NCI-H510A treated with DMSO at 0.1 percent for 48 hours (cell line): ENCODE measurements at regions not wholly inside any gene's neighbourhood (a gene's known extent, or its start where the extent isn't known, plus 50 kb on each side); places are given as distances from the start of the nearest gene placed in this dataset.

Source experiments
- DNase-seq: peaks from one replicate; lab custom pipeline; 2025; lab: John Stamatoyannopoulos, UW

GRCh38 chr7:33661430-33662160 is 243.7 kb upstream of the BMPER start:
- no peak for DNase-seq

DNA sequence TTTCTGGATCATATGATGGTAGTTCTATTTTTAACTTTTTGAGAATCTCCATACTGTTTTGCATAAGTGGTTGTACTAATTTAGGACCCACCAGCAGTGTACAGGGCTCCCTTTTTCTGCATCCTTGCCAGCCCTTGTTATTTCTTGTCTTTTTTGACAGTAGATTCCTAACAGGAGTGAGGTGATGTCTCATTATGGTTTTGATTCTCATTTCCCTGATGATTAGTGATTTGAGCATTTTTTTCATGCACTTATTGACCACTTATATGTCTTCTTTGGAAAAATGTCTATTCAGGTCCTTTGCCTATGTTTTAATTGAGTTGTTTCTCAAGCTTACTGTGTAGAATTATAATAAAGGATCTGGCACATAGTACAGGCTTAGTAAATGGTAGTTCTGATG is 238.8 kb upstream of the BMPER start:
- DNase-seq: no peak

DNA sequence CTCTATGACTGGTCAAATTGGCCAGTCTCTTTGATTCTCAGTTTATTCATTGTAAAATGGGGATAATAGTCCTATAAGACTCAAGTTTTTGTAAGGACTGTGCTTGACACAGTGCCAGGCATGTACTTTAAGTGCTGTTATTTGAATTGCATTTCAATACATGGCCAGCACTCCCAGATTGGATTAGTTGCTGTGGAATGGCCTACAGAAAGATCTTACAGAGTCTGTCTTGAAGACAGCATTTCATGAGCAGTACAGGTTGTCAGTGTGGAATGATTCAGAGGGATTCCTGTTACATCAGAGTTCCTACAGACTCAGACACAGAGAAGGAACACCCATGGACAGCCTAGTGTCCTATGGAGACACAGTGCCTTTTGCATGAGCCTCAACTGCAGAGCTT is 238.1 kb upstream of the BMPER start:
- no peak for DNase-seq

DNA sequence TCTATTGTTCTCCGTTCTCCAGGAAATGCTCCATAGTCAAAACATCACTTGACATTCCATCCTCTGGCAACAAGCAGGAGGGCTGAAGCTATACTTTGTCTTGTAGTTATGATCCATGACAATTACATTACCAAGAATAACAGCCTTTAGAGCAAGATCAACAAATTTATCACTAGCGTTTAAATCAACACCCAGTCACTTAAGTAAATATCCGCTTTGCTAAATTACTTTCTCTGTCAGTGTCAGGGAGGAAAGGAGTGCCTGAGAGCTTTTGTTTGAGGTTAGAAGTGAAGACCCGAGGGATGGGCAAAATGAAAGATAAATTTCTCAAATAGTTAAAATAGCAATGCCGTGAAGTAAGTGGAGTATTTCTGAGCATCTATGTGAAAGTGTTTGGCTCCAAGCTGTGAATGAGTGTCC is 236.1 kb upstream of the BMPER start:
- peak; percentile 75 for DNase-seq

DNA sequence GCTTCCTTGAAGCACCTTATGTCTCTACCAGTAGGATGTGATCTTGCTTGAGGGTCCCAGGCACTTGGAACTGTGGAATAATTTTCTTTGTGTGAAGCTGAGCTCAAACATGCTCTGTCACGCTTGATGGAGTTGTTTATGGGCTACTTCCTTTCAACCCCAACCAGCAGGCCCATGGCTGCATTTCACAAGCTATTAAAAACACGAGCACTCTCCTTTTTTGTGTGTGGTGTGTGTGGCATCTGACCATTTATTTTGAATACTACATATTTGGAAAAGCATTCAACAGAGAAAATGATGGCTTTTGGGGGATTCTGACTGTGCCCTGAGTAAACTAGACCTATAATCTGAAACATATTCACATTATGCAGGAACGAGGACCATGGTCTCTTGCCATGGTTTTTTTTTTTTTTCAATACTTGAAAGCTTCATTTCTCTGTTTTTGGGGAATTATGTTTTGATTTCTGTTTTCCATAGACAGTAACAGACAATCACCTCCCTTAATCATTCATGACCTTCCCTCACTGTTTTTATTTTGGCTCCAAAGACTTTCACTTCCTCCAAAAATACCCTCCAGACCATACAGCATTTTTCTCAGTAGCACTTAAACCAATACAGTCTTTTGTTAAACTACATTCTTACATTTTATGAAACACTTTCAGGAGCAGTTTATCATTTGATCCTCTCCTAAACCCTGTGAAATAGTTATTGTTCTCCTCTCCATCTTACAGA is 233.6 kb upstream of the BMPER start:
- peak; percentile 67 for DNase-seq

DNA sequence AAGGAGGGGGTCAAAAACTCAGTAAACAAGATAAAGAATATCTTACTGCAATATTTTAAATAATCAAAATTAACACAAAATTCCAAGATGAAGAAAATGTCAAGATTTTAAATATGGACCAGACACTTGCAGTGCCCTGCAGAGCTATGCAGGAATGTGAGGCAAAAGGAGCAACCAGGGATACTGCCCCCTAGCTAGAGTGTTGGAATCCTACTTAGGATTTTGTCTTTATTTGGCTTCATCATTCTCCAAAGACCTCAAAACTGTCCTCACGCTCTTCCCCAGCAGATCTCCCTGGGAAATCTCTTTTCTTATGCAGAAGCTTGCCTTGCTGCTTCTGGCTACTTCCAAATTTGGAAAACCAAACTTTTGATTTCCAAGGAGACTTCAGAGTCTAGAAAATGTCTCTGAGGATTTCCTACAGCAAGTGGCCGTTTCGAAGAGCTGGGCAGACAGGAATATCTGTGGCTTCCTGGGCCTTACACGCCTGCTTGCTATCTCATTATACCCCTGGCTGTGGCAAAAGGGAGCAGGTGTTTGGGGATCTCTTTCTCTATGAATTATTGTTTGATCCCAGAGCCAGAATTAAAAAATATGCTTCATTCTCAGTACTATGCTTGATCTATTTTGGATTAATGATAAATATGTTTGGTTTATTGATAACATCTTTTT is 232.2 kb upstream of the BMPER start:
- no peak for DNase-seq

DNA sequence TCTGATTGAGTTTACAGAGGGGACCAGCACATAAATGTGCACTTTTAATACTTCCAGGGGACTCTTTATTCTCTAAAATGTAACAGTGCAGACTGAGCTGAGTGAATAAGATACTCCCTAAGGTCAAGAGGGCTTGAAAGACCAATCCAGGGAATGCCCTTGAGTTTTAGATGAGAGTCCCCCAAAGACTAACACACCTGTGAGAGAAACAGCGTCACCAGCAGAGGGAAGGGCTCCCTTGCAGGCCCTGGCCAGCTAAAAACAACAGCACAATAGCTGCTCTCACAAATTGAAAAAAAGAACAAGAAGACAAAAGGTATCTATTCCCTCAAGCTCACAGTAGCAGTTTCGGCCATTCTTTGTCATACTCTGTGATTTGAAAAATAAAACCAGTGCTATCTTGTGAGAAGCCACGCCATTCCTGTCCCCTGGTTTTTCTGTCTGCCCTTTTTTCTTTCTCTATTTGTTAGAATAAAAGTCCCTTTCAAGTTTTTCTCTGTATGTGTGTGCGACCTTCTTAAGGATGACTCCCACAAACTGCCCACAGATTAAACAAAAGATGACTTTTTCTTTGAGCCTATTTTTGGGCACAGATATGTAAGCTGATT is 230.4 kb upstream of the BMPER start:
- DNase-seq: no peak

- DNase-seq: no peak
These were observed 227.8 kb upstream of the BMPER start for GRCh38 chr7:33677556-33677955.

DNA sequence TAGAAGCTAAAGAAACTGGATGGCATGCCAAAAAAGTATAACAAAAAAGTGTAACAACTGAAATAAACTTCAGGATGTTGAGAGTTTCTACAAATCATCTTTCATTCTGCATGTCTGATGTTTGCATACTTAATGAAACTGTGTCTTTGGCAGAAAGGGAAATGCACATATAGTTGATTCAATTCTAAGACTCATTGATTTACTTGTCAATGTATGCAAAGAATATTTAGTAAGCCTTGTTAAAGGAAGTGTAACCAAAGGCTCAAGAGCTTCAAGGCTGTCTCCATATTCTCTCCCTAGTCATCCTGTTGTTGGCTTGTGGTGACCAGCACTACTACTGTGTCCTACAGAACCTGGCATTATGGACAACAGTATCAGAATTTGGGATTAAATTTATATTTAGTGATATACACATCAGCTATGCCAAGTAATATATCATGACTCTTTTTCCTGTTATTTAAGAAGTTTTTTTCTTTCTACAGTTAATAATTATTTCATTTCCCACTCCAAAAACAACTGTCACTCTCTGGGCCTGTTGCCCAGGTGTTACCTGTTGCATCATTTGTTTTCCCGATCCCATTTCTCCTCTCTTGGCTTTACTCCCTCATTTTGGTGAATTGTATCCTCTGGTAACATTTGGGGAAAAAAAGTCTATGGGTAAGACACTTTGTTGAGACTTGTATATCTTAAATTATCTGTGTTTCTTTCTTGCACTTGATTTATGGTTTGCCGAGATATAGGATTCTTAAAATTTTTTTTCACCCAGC is 226.6 kb upstream of the BMPER start:
- no peak for DNase-seq

GRCh38 chr7:33680682-33681081 is 224.7 kb upstream of the BMPER start:
- no peak for DNase-seq

- peak; percentile 56 for DNase-seq
These were observed 219.8 kb upstream of the BMPER start for GRCh38 chr7:33685503-33685902.

DNA sequence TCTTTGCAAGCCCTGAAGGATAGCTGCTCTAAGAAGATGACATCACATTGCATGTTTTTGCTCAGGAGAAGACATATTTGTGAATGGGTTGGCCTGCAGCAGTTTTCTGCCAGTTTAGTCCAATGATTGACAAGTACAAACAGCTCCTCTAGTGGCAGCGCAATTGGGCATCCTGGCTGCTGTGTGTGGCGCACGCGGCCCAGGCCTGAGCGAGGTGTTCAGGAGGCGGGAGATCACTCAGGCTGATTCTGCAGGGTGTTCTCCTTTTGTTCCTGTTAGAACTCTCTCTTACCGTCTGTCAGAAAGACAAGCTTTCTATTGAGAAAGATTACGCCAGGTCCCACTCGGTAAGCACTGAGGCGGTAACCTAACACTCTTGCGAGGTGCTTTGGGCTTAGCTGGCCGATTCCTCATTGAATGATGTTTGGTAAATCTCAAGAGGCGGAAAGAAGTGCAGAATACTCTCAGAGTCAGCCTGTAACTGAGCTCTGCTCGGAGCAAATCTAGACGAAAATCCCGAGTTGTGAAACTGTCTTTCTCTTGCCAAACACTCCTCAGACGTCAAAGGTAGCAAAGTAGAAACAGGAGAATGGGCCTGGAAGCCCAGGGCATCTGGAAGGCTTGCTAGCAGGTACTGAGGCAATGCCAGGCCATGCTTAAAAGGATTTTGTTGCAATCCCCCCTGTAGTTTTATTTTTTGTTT is 219.2 kb upstream of the BMPER start:
- DNase-seq: peak; percentile 88

- DNase-seq: no peak
These were observed 217.7 kb upstream of the BMPER start for GRCh38 chr7:33687625-33688024.

DNA sequence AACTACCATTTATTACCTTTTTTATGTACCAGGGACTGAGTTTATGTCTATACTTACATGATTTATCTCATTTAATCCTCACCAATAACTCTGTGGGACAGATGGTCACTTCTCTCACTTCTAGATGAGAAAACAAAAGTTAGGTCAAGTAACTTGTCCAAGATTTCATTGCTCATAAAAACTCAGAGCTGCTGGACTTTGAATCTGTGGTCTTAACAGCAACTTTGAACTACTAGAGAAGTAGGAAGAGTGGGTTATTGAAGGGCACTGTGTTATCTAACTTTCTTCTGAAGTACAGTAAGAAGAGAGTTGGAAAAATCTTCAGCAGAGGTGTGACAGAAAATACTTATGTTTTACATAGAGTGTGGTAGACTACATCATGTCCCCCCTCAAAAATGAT is 214.2 kb upstream of the BMPER start:
- no peak for DNase-seq

DNA sequence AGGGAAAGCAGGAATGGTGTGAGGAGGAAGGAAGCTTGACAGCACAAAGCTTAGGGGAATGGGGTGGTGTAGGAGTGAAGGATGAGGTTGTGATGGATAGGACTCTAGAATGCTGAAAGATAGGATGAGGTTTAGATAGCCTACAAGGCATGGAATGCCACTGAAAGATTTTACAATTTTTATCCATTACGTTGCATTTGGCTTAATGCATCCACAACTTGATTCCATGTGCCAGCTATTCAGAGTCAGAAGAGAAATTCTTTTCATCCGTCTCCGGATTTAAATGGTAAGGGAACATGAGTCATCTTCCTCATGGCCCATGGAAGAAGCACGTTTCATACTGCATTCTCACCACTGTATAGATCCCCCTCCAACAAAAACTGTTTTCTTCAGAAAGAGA is 212.4 kb upstream of the BMPER start:
- DNase-seq: no peak

DNA sequence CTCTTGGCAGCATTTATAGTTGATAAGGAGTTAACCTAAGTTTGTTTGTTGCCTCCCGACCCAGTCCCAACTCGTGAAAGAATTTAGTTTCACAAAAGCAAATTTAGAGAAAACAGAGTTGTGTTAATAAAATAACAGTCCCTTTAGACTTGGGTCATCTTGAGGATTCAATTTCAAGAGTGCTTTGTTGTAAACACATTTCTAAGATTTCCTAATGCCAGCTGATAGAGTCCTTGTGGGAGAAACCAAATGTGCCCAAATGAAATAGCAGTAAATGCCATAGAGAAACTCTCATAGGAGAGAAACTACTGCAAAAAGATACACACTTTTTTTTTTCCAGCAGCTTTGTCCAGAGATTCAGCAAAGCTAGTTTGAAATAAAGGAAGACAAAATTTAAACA is 211.3 kb upstream of the BMPER start:
- DNase-seq: no peak

GRCh38 chr7:33697616-33698015 is 207.7 kb upstream of the BMPER start:
- DNase-seq: no peak

- no peak for DNase-seq
These were observed 207.3 kb upstream of the BMPER start for GRCh38 chr7:33698041-33698440.

DNA sequence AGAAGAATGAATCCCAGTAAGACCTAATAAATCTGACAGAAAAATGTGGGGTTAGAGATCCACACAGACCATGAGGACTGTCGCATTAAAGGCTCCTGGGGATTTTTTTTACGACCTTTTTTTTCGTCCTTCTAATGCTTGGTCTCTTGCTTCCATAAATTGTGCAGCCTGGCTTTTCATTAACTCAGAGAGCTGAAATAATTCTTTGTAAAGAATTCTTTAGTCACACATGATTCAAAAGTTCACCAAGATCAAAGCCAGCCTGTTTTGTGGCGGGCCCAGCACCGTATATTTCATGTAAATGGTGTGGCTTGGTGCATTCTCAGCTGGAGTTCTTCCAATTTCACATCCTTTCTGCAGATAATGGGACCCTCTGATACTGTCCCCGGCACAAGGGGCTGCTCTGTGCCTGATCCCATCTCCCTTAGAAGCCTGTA is 206.6 kb upstream of the BMPER start:
- DNase-seq: no peak

GRCh38 chr7:33700001-33700899 is 205.1 kb upstream of the BMPER start:
- DNase-seq: no peak
